ENCODE measurements at regions not wholly inside any gene's neighbourhood (a gene's known extent, or its start where the extent isn't known, plus 50 kb on each side); places are given as distances from the start of the nearest gene placed in this dataset.

- TF ChIP-seq CTCF (IDR thresholded peaks at IDR 0.05) (no peak), EZH2 (IDR thresholded peaks at IDR 0.05; ENCODE audit: borderline replicate concordance, insufficient read depth, low read depth, low read length, poor library complexity, severe bottlenecking) (no peak)
Observed at GRCh38 chrY:14139521-14139920, 83.5 kb downstream of the VCY1B start.

All from B cell (primary cell).